ENCODE measurements at regions not wholly inside any gene's neighbourhood (a gene's known extent, or its start where the extent isn't known, plus 50 kb on each side); places are given as distances from the start of the nearest gene placed in this dataset.

GRCh38 chr12:66984077-66984476 is 285.1 kb upstream of the CAND1 start:
- no peak overlapping the region for H3K4me2 ChIP-seq (ENCODE audit: low read length)
- no peak overlapping the region for H3K27ac ChIP-seq
- H3K27me3 ChIP-seq (ENCODE audit: control insufficient read depth, insufficient read depth, low read length): no peaks in the 10 kb centered on the region
- peaks cover 12% of the 10 kb centered on the region for H3K4me1 ChIP-seq
- H3K4me3 ChIP-seq (ENCODE audit: low read depth, low read length): no peak overlapping the region
- TF ChIP-seq CTCF (IDR thresholded peaks at IDR 0.05): no peak
- no peak overlapping the region for H3K9ac ChIP-seq
- no peaks in the 10 kb centered on the region for H3K36me3 ChIP-seq (ENCODE audit: control insufficient read depth, insufficient read depth, low read length)
- H3K9me3 ChIP-seq (ENCODE audit: control insufficient read depth, low read length): no peaks in the 10 kb centered on the region
- no peak overlapping the region for H2AFZ ChIP-seq
- H3K79me2 ChIP-seq: peaks cover 7% of the 10 kb centered on the region

- Histone ChIP-seq H3K4me3 (ENCODE audit: low read depth, low read length) (no peak overlapping the region), H3K27ac (no peak overlapping the region), H3K79me2 (peaks cover 6% of the 10 kb centered on the region), H3K9ac (no peak overlapping the region), H3K9me3 (ENCODE audit: control insufficient read depth, low read length) (no peaks in the 10 kb centered on the region), H3K4me2 (ENCODE audit: low read length) (no peak overlapping the region), H3K36me3 (ENCODE audit: control insufficient read depth, insufficient read depth, low read length) (no peaks in the 10 kb centered on the region), H3K27me3 (ENCODE audit: control insufficient read depth, insufficient read depth, low read length) (no peaks in the 10 kb centered on the region), H2AFZ (no peak overlapping the region), H3K4me1 (peaks cover 12% of the 10 kb centered on the region)
- TF ChIP-seq CTCF (IDR thresholded peaks at IDR 0.05): no peak
Measured at GRCh38 chr12:66984962-66985361, 284.2 kb upstream of the CAND1 start.

- Histone ChIP-seq H3K36me3 (ENCODE audit: control insufficient read depth, insufficient read depth, low read length) (no peaks in the 10 kb centered on the region), H3K27me3 (ENCODE audit: control insufficient read depth, insufficient read depth, low read length) (no peaks in the 10 kb centered on the region), H3K9ac (no peak overlapping the region), H3K27ac (peak overlapping the region; percentile 46), H3K4me3 (ENCODE audit: low read depth, low read length) (no peak overlapping the region), H3K79me2 (peaks cover 12% of the 10 kb centered on the region), H3K9me3 (ENCODE audit: control insufficient read depth, low read length) (no peaks in the 10 kb centered on the region), H3K4me1 (peaks cover 34% of the 10 kb centered on the region), H3K4me2 (ENCODE audit: low read length) (no peak overlapping the region), H2AFZ (no peak overlapping the region)
- TF ChIP-seq CTCF (IDR thresholded peaks at IDR 0.05): no peak
Measured at GRCh38 chr12:66999141-66999540, 270.0 kb upstream of the CAND1 start.

GRCh38 chr12:67001251-67001650 is 267.9 kb upstream of the CAND1 start:
- H3K36me3 ChIP-seq (ENCODE audit: control insufficient read depth, insufficient read depth, low read length): no peaks in the 10 kb centered on the region
- peaks cover 39% of the 10 kb centered on the region for H3K4me1 ChIP-seq
- peaks cover 18% of the 10 kb centered on the region for H3K79me2 ChIP-seq
- H3K9ac ChIP-seq: no peak overlapping the region
- TF ChIP-seq CTCF (IDR thresholded peaks at IDR 0.05): no peak
- no peak overlapping the region for H3K4me3 ChIP-seq (ENCODE audit: low read depth, low read length)
- peak overlapping the region; percentile 6 for H3K4me2 ChIP-seq (ENCODE audit: low read length)
- H3K9me3 ChIP-seq (ENCODE audit: control insufficient read depth, low read length): no peaks in the 10 kb centered on the region
- peak overlapping the region; percentile 46 for H3K27ac ChIP-seq
- H3K27me3 ChIP-seq (ENCODE audit: control insufficient read depth, insufficient read depth, low read length): no peaks in the 10 kb centered on the region
- H2AFZ ChIP-seq: no peak overlapping the region

- no peaks in the 10 kb centered on the region for H3K36me3 ChIP-seq (ENCODE audit: control insufficient read depth, insufficient read depth, low read length)
- no peak overlapping the region for H3K9ac ChIP-seq
- no peak for TF ChIP-seq CTCF (IDR thresholded peaks at IDR 0.05)
- H3K27ac ChIP-seq: no peak overlapping the region
- H3K4me3 ChIP-seq (ENCODE audit: low read depth, low read length): no peak overlapping the region
- H2AFZ ChIP-seq: no peak overlapping the region
- no peaks in the 10 kb centered on the region for H3K27me3 ChIP-seq (ENCODE audit: control insufficient read depth, insufficient read depth, low read length)
- no peak overlapping the region for H3K4me2 ChIP-seq (ENCODE audit: low read length)
- no peaks in the 10 kb centered on the region for H3K9me3 ChIP-seq (ENCODE audit: control insufficient read depth, low read length)
- peaks cover 20% of the 10 kb centered on the region for H3K79me2 ChIP-seq
- peaks cover 39% of the 10 kb centered on the region for H3K4me1 ChIP-seq
Measured at GRCh38 chr12:67002720-67003119, 266.4 kb upstream of the CAND1 start.

All from parathyroid adenoma (tissue), 2 donors.